ENCODE measurements at regions not wholly inside any gene's neighbourhood (a gene's known extent, or its start where the extent isn't known, plus 50 kb on each side); places are given as distances from the start of the nearest gene placed in this dataset.
A peak's percentile ranks its signal among the peaks of the same experiment; 100 is the strongest.

DNA sequence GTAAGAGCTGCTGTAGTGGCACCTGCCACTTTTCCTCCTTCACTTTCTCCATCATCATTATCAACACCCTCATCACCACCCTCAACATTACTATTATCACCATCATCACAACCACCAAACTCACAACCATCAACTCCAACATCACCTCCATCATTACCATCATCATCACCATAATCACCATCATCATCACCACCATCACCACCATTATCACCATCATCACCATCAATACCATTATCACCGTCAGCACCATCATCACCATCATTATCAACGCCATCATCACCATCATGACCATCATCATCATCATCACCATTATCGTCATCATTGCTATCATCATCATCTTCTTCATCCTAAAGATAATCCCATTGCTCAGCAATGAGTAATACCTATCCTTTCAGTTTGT lies 255.8 kb downstream of the CYRIA start:
- TF ChIP-seq TOX (CRISPR knock-in tag; IDR thresholded peaks at IDR 0.05; ENCODE audit: borderline replicate concordance): no peak
- no peak for TF ChIP-seq PATZ1 (CRISPR knock-in tag; IDR thresholded peaks at IDR 0.05; ENCODE audit: borderline replicate concordance)
- TF ChIP-seq ESRRG (CRISPR knock-in tag; IDR thresholded peaks at IDR 0.05): no peak
- TF ChIP-seq TSHZ2 (CRISPR knock-in tag; IDR thresholded peaks at IDR 0.05): no peak
- TF ChIP-seq ZFP30 (CRISPR knock-in tag; IDR thresholded peaks at IDR 0.05): no peak
- TF ChIP-seq ZNF565 (CRISPR knock-in tag; conservative IDR thresholded peaks at IDR 0.05; ENCODE audit: low read depth): no peak
- no peak for TF ChIP-seq TCF4 (CRISPR knock-in tag; IDR thresholded peaks at IDR 0.05; ENCODE audit: borderline replicate concordance)
- TF ChIP-seq RARB (CRISPR knock-in tag; IDR thresholded peaks at IDR 0.05): no peak
- TF ChIP-seq CSRNP3 (CRISPR knock-in tag; IDR thresholded peaks at IDR 0.05): no peak
- ATAC-seq: no peak

DNA sequence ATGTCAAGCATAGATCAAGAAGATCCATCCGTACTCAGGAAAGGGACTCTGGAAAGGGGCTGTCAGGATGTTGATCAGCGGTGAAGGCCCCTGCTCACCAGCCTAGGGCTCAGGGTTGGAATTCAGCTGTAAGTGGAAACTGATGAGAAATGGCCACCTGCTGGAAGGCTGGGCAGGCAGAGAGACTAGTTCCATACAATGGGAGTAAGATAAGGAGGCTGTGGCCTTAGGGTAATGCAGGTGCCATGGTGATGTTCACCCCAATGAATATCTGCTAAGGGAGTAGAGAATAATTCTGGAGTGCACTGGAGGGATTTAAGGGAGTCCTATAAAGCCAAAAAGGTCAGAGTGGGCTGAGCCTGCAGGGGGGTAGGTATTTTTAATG lies 256.6 kb downstream of the CYRIA start:
- TF ChIP-seq OSR1 (CRISPR knock-in tag; IDR thresholded peaks at IDR 0.05) (no peak), GLIS3 (CRISPR knock-in tag; IDR thresholded peaks at IDR 0.05) (no peak), SNAI2 (CRISPR knock-in tag; IDR thresholded peaks at IDR 0.05) (no peak), ZNF8 (CRISPR knock-in tag; IDR thresholded peaks at IDR 0.05) (no peak), ZNF565 (CRISPR knock-in tag; conservative IDR thresholded peaks at IDR 0.05; ENCODE audit: low read depth) (no peak), ESRRG (CRISPR knock-in tag; IDR thresholded peaks at IDR 0.05) (no peak), ZFP30 (CRISPR knock-in tag; IDR thresholded peaks at IDR 0.05) (no peak), TSHZ2 (CRISPR knock-in tag; IDR thresholded peaks at IDR 0.05) (no peak)
- ATAC-seq: no peak

GRCh38 chr2:16408331-16409005 lies 257.2 kb downstream of the CYRIA start:
- no peak for ATAC-seq
- TF ChIP-seq ISL1 (CRISPR knock-in tag; IDR thresholded peaks at IDR 0.05) (peak; percentile 28), ZNF70 (CRISPR knock-in tag; IDR thresholded peaks at IDR 0.05) (no peak), OSR1 (CRISPR knock-in tag; IDR thresholded peaks at IDR 0.05) (no peak)
- TF ChIP-seq, protein P1, sequence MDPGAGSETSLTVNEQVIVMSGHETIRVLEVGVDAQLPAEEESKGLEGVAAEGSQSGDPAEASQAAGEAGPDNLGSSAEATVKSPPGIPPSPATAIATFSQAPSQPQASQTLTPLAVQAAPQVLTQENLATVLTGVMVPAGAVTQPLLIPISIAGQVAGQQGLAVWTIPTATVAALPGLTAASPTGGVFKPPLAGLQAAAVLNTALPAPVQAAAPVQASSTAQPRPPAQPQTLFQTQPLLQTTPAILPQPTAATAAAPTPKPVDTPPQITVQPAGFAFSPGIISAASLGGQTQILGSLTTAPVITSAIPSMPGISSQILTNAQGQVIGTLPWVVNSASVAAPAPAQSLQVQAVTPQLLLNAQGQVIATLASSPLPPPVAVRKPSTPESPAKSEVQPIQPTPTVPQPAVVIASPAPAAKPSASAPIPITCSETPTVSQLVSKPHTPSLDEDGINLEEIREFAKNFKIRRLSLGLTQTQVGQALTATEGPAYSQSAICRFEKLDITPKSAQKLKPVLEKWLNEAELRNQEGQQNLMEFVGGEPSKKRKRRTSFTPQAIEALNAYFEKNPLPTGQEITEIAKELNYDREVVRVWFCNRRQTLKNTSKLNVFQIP (CRISPR knock-in tag; IDR thresholded peaks at IDR 0.05; ENCODE audit: borderline replicate concordance, low read depth): no peak

DNA sequence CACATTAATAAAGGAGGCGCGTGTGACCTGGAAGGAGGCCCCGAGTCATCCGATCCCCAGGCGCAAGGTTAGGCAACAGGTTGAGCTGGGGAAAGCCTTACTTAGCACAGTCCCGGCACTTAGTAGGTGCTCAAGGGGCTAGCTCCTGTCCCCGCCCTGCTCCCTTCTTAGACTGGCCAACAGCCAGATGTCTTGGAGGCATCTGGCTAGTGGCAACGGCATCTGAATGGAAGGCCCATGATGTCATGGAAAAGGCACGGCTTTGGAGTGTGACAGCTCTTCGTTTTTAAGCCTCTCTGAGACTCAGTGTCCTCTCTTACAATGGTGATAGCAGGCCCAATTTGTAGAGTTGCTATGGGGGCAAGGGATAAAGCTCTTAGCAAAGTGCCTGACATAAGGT lies 258.3 kb downstream of the CYRIA start:
- no peak for ATAC-seq
- TF ChIP-seq ESRRG (CRISPR knock-in tag; IDR thresholded peaks at IDR 0.05) (no peak), ARNTL (CRISPR knock-in tag; IDR thresholded peaks at IDR 0.05; ENCODE audit: borderline replicate concordance, low read depth) (no peak), PPARA (CRISPR knock-in tag; IDR thresholded peaks at IDR 0.05; ENCODE audit: borderline replicate concordance) (no peak), TOX (CRISPR knock-in tag; IDR thresholded peaks at IDR 0.05; ENCODE audit: borderline replicate concordance) (no peak), GLIS3 (CRISPR knock-in tag; IDR thresholded peaks at IDR 0.05) (no peak), ZNF8 (CRISPR knock-in tag; IDR thresholded peaks at IDR 0.05) (no peak), ZNF70 (CRISPR knock-in tag; IDR thresholded peaks at IDR 0.05) (no peak), SNAI2 (CRISPR knock-in tag; IDR thresholded peaks at IDR 0.05) (no peak), ZFP30 (CRISPR knock-in tag; IDR thresholded peaks at IDR 0.05) (no peak), RARB (CRISPR knock-in tag; IDR thresholded peaks at IDR 0.05) (no peak)
